ENCODE measurements at regions not wholly inside any gene's neighbourhood (a gene's known extent, or its start where the extent isn't known, plus 50 kb on each side); places are given as distances from the start of the nearest gene placed in this dataset.

- TF ChIP-seq CTCF (IDR thresholded peaks at IDR 0.05; ENCODE audit: low read length) = no peak
- TF ChIP-seq EZH2 (IDR thresholded peaks at IDR 0.05; ENCODE audit: borderline replicate concordance, low read length) = no peak
- no peak overlapping the region for H3K4me3 ChIP-seq (ENCODE audit: low read depth, low read length, poor library complexity, severe bottlenecking)
- no peaks in the 10 kb centered on the region for H3F3A ChIP-seq (ENCODE audit: insufficient read depth, low read length)
- no peak overlapping the region for H2AFZ ChIP-seq (ENCODE audit: low read length)
- no peak overlapping the region for H3K4me2 ChIP-seq (ENCODE audit: low read length)
- H3K79me2 ChIP-seq (ENCODE audit: insufficient read depth, low read length) = no peaks in the 10 kb centered on the region
- H3K27ac ChIP-seq (ENCODE audit: low read depth, low read length, poor library complexity, severe bottlenecking) = no peak overlapping the region
- H3K9ac ChIP-seq (ENCODE audit: low read length) = no peak overlapping the region
- H3K36me3 ChIP-seq (ENCODE audit: insufficient read depth, low read length) = no peaks in the 10 kb centered on the region
- no peaks in the 10 kb centered on the region for H3K27me3 ChIP-seq (ENCODE audit: insufficient read depth, low read length)
- H3K4me1 ChIP-seq (ENCODE audit: insufficient read depth, low read length, severe bottlenecking) = no peaks in the 10 kb centered on the region
- peaks cover 4% of the 10 kb centered on the region; the same call in 1 of the 2 replicates for H3K9me3 ChIP-seq (ENCODE audit: low read length)
- H3K9me2 ChIP-seq (ENCODE audit: low read depth, low read length) = no peaks in the 10 kb centered on the region
- no peaks in the 10 kb centered on the region for H4K20me1 ChIP-seq (ENCODE audit: insufficient read depth, low read length)
Observed at GRCh38 chr2:64779117-64779690, 125.5 kb upstream of the SERTAD2 start.

DNA sequence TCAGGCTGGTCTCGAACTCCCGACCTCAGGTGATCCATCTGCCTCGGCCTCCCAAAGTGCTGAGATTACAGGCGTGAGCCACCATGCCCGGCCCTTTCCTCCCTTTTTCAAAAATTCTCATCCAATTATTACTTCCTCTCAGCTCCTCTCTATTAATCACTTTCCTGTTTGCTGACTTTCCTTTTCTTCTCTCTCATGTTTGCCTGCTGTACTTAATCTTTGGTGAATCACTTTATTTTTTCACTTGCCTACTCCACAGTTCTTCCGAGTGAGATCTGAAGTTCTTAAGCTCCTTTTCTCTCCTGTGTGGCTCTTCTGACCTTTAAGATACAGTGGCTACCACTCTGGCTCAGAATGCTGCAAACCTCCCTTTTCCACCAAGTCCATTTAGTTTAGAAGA lies 126.3 kb upstream of the SERTAD2 start:
- H3K79me2 ChIP-seq (ENCODE audit: insufficient read depth, low read length) = no peaks in the 10 kb centered on the region
- TF ChIP-seq CTCF (IDR thresholded peaks at IDR 0.05; ENCODE audit: low read length) (no peak), EZH2 (IDR thresholded peaks at IDR 0.05; ENCODE audit: borderline replicate concordance, low read length) (no peak)
- no peaks in the 10 kb centered on the region for H3K27me3 ChIP-seq (ENCODE audit: insufficient read depth, low read length)
- no peak overlapping the region for H2AFZ ChIP-seq (ENCODE audit: low read length)
- peaks cover 4% of the 10 kb centered on the region; the same call in 1 of the 2 replicates for H3K9me3 ChIP-seq (ENCODE audit: low read length)
- H3K27ac ChIP-seq (ENCODE audit: low read depth, low read length, poor library complexity, severe bottlenecking) = no peak overlapping the region
- no peaks in the 10 kb centered on the region for H3K9me2 ChIP-seq (ENCODE audit: low read depth, low read length)
- H3K4me3 ChIP-seq (ENCODE audit: low read depth, low read length, poor library complexity, severe bottlenecking) = no peak overlapping the region
- H4K20me1 ChIP-seq (ENCODE audit: insufficient read depth, low read length) = no peaks in the 10 kb centered on the region
- no peaks in the 10 kb centered on the region for H3F3A ChIP-seq (ENCODE audit: insufficient read depth, low read length)
- H3K9ac ChIP-seq (ENCODE audit: low read length) = no peak overlapping the region
- no peaks in the 10 kb centered on the region for H3K4me1 ChIP-seq (ENCODE audit: insufficient read depth, low read length, severe bottlenecking)
- H3K4me2 ChIP-seq (ENCODE audit: low read length) = no peak overlapping the region
- no peaks in the 10 kb centered on the region for H3K36me3 ChIP-seq (ENCODE audit: insufficient read depth, low read length)

DNA sequence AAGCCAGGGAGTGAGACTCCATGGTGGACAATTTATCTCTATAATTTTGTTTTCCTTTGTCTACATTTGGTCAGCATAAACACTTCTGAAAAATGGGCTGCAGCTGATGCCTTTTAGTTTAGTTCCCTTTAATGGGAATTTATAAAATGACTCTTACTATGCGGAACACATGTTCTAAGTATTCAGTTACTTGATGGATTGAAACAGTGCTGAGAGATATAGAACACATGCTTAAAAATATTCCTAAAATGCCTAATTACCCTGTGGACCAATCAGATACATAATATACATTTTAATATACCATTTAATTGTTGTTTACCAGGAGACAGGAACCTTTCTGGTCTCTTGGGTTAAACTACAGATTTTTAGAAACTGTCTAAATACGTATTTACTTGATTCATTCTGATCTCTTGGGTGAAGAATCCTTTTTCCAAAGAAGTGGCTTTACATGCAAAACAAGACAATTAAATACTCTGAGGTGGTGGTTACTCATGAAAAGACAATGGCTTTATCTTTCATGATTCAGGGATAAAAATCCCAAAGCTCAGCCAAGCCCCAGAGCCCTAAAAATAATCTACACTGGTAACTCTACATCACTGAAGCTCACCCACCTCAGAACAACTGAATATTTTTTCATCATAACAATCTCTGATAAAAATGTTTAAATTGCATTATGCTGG lies 128.1 kb upstream of the SERTAD2 start:
- Histone ChIP-seq H3K9me2 (ENCODE audit: low read depth, low read length) (no peaks in the 10 kb centered on the region), H4K20me1 (ENCODE audit: insufficient read depth, low read length) (no peaks in the 10 kb centered on the region), H3K9ac (ENCODE audit: low read length) (no peak overlapping the region), H3K4me1 (ENCODE audit: insufficient read depth, low read length, severe bottlenecking) (peaks cover 5% of the 10 kb centered on the region), H3K36me3 (ENCODE audit: insufficient read depth, low read length) (no peaks in the 10 kb centered on the region), H3K4me3 (ENCODE audit: low read depth, low read length, poor library complexity, severe bottlenecking) (no peak overlapping the region), H3K4me2 (ENCODE audit: low read length) (no peak overlapping the region), H3K79me2 (ENCODE audit: insufficient read depth, low read length) (no peaks in the 10 kb centered on the region), H3F3A (ENCODE audit: insufficient read depth, low read length) (no peaks in the 10 kb centered on the region), H3K27me3 (ENCODE audit: insufficient read depth, low read length) (no peaks in the 10 kb centered on the region), H3K9me3 (ENCODE audit: low read length) (no peaks in the 10 kb centered on the region), H2AFZ (ENCODE audit: low read length) (no peak overlapping the region), H3K27ac (ENCODE audit: low read depth, low read length, poor library complexity, severe bottlenecking) (no peak overlapping the region)
- TF ChIP-seq EZH2 (IDR thresholded peaks at IDR 0.05; ENCODE audit: borderline replicate concordance, low read length) = no peak
- TF ChIP-seq CTCF (IDR thresholded peaks at IDR 0.05; ENCODE audit: low read length) = no peak

Data from OCI-LY1 (cell line).